WERI-Rb-1 (cell line): ENCODE measurements at regions not wholly inside any gene's neighbourhood (a gene's known extent, or its start where the extent isn't known, plus 50 kb on each side); places are given as distances from the start of the nearest gene placed in this dataset.

Experiments used
- DNase-seq: peaks from one replicate; pipeline ENCODE4 v3.0.0-alpha.2; 2020
- H3K27ac ChIP-seq: fragments of 250-450 bp; sonication (Bioruptor Pico); 2 replicates; pipeline ENCODE4 v1.5.1; 2020; ENCODE audit warnings: mild to moderate bottlenecking, moderate library complexity
- H3K27me3 ChIP-seq: fragments of 250-450 bp; sonication (Bioruptor Pico); 2 replicates; pipeline ENCODE4 v1.5.1; 2021; ENCODE audit warnings: mild to moderate bottlenecking, low read depth, moderate library complexity; ENCODE audit not compliant: insufficient read depth, severe bottlenecking
- H3K36me3 ChIP-seq: fragments of 250-450 bp; sonication (Bioruptor Pico); 2 replicates; pipeline ENCODE4 v1.5.1; 2020; ENCODE audit warnings: mild to moderate bottlenecking, moderate library complexity
- H3K4me3 ChIP-seq: 2 replicates; pipeline ENCODE4 v1.5.1; 2011; ENCODE audit warnings: low read depth, mild to moderate bottlenecking, control low read depth, low read length
- H3K9me3 ChIP-seq: fragments of 250-450 bp; sonication (Bioruptor Pico); 2 replicates; pipeline ENCODE4 v1.5.1; 2021; ENCODE audit warnings: mild to moderate bottlenecking, moderate library complexity; ENCODE audit not compliant: severe bottlenecking
- CTCF ChIP-seq: IDR thresholded peaks from 2 replicates; pipeline ENCODE4 v1.5.1; 2011; ENCODE audit warnings: low read depth, mild to moderate bottlenecking, control low read depth, inconsistent platforms, low read length

- no peak for TF ChIP-seq CTCF
- H3K9me3 ChIP-seq = no peaks in the 10 kb centered on the region
- H3K36me3 ChIP-seq = no peaks in the 10 kb centered on the region
- no peak overlapping the region for H3K4me3 ChIP-seq
- H3K27me3 ChIP-seq = no peaks in the 10 kb centered on the region
- DNase-seq = no peak
- no peak overlapping the region for H3K27ac ChIP-seq
These were observed 485.2 kb upstream of the FTMT start for GRCh38 chr5:121366515-121366914.

- H3K36me3 ChIP-seq = no peaks in the 10 kb centered on the region
- no peak for DNase-seq
- no peak overlapping the region for H3K27ac ChIP-seq
- no peak overlapping the region for H3K4me3 ChIP-seq
- no peaks in the 10 kb centered on the region for H3K9me3 ChIP-seq
- no peaks in the 10 kb centered on the region for H3K27me3 ChIP-seq
- no peak for TF ChIP-seq CTCF
These were observed 478.3 kb upstream of the FTMT start for GRCh38 chr5:121373371-121373770.

- Histone ChIP-seq H3K36me3 (no peaks in the 10 kb centered on the region), H3K9me3 (no peaks in the 10 kb centered on the region), H3K4me3 (no peak overlapping the region), H3K27ac (no peak overlapping the region), H3K27me3 (no peaks in the 10 kb centered on the region)
- no peak for DNase-seq
- no peak for TF ChIP-seq CTCF
These were observed 474.2 kb upstream of the FTMT start for GRCh38 chr5:121377461-121377860.

GRCh38 chr5:121378046-121378445, 473.6 kb upstream of the FTMT start:
- no peak for DNase-seq
- no peak overlapping the region for H3K4me3 ChIP-seq
- no peaks in the 10 kb centered on the region for H3K9me3 ChIP-seq
- TF ChIP-seq CTCF = no peak
- no peak overlapping the region for H3K27ac ChIP-seq
- no peaks in the 10 kb centered on the region for H3K36me3 ChIP-seq
- no peaks in the 10 kb centered on the region for H3K27me3 ChIP-seq

GRCh38 chr5:121378559-121379359, 472.9 kb upstream of the FTMT start:
- no peak for TF ChIP-seq CTCF
- Histone ChIP-seq H3K4me3 (no peak overlapping the region), H3K9me3 (no peaks in the 10 kb centered on the region), H3K36me3 (no peaks in the 10 kb centered on the region), H3K27ac (no peak overlapping the region), H3K27me3 (no peaks in the 10 kb centered on the region)
- DNase-seq = no peak

GRCh38 chr5:121380066-121380465, 471.6 kb upstream of the FTMT start:
- Histone ChIP-seq H3K27me3 (no peaks in the 10 kb centered on the region), H3K9me3 (no peaks in the 10 kb centered on the region), H3K27ac (no peak overlapping the region), H3K36me3 (no peaks in the 10 kb centered on the region), H3K4me3 (no peak overlapping the region)
- no peak for DNase-seq
- TF ChIP-seq CTCF = no peak
